Calu3 (cell line): ENCODE measurements at regions not wholly inside any gene's neighbourhood (a gene's known extent, or its start where the extent isn't known, plus 50 kb on each side); places are given as distances from the start of the nearest gene placed in this dataset.

Source experiments
- BruUV-seq: library from RNA; stranded (reverse); fragments of 400-500 nt; replicated peaks from 2 replicates; lab custom pipeline; 2021; lab: Mats Ljungman, UMichigan
- CTCF ChIA-PET: fragments of 300-600 bp; sonication (Branson Sonifier 250); formaldehyde crosslinking; loops from one replicate; lab custom pipeline; 2022; ENCODE audit warnings: antibody characterized with exemption; lab: Charles Lee
- DNase-seq: peaks from one replicate; pipeline ENCODE4 v3.0.0; 2022
- H3K27ac Mint-ChIP-seq: one replicate; pipeline ENCODE4 v1.8.0; 2022; ENCODE audit warnings: mixed read lengths; ENCODE audit not compliant: unreplicated experiment
- H3K27me3 Mint-ChIP-seq: one replicate; pipeline ENCODE4 v1.8.0; 2022; ENCODE audit warnings: mixed read lengths; ENCODE audit not compliant: unreplicated experiment
- H3K36me3 Mint-ChIP-seq: one replicate; pipeline ENCODE4 v1.8.0; 2022; ENCODE audit warnings: mild to moderate bottlenecking, moderate library complexity, mixed read lengths; ENCODE audit not compliant: insufficient read depth, unreplicated experiment
- H3K4me1 Mint-ChIP-seq: one replicate; pipeline ENCODE4 v1.8.0; 2022; ENCODE audit warnings: mild to moderate bottlenecking, low read depth, mixed read lengths; ENCODE audit not compliant: unreplicated experiment
- H3K4me3 Mint-ChIP-seq: one replicate; pipeline ENCODE4 v1.8.0; 2022; ENCODE audit warnings: mild to moderate bottlenecking, low read depth, moderate library complexity, mixed read lengths; ENCODE audit not compliant: unreplicated experiment
- H3K9me3 Mint-ChIP-seq: one replicate; pipeline ENCODE4 v1.8.0; 2022; ENCODE audit warnings: low read depth, mixed read lengths; ENCODE audit not compliant: unreplicated experiment
- CTCF ChIP-seq: fragments of 200-600 bp; IDR thresholded peaks from one replicate; pipeline ENCODE4 v1.8.0; 2022; ENCODE audit warnings: antibody characterized with exemption; ENCODE audit not compliant: unreplicated experiment
- intact Hi-C: fragments of 100-400 bp; cut with micrococcal nuclease; formaldehyde crosslinking; loops from one replicate; pipeline ENCODE4 v1.10.0; 2022; ENCODE audit not compliant: unreplicated experiment

GRCh38 chr5:178796165-178796945 lies 63.4 kb upstream of the ZNF354B start:
- DNase-seq = no peak
- H3K36me3 Mint-ChIP-seq = no peaks in the 10 kb centered on the region
- H3K4me1 Mint-ChIP-seq = no peaks in the 10 kb centered on the region
- intact Hi-C loops = no loop called here
- BruUV-seq = no TSS peak
- H3K9me3 Mint-ChIP-seq = peaks cover 24% of the 10 kb centered on the region
- H3K4me3 Mint-ChIP-seq = no peak overlapping the region
- CTCF ChIA-PET = no interaction called here
- H3K27me3 Mint-ChIP-seq = no peaks in the 10 kb centered on the region
- no peak overlapping the region for H3K27ac Mint-ChIP-seq
- no peak for TF ChIP-seq CTCF

- H3K4me3 Mint-ChIP-seq = no peak overlapping the region
- no peak for TF ChIP-seq CTCF
- no peaks in the 10 kb centered on the region for H3K36me3 Mint-ChIP-seq
- H3K27ac Mint-ChIP-seq = no peak overlapping the region
- CTCF ChIA-PET = no interaction called here
- BruUV-seq = no TSS peak
- H3K27me3 Mint-ChIP-seq = no peaks in the 10 kb centered on the region
- peaks cover 22% of the 10 kb centered on the region for H3K9me3 Mint-ChIP-seq
- intact Hi-C loops = no loop called here
- no peak for DNase-seq
- H3K4me1 Mint-ChIP-seq = no peaks in the 10 kb centered on the region
Observed at GRCh38 chr5:178794433-178794832, 64.0 kb upstream of the ZNF354A start.

- no peaks in the 10 kb centered on the region for H3K27me3 Mint-ChIP-seq
- no peaks in the 10 kb centered on the region for H3K4me1 Mint-ChIP-seq
- TF ChIP-seq CTCF = no peak
- no peak overlapping the region for H3K27ac Mint-ChIP-seq
- intact Hi-C loops = no loop called here
- DNase-seq = no peak
- CTCF ChIA-PET = no interaction called here
- no TSS peak for BruUV-seq
- H3K4me3 Mint-ChIP-seq = no peak overlapping the region
- H3K36me3 Mint-ChIP-seq = no peaks in the 10 kb centered on the region
- peaks cover 24% of the 10 kb centered on the region for H3K9me3 Mint-ChIP-seq
Observed at GRCh38 chr5:178793696-178794095, 63.2 kb upstream of the ZNF354A start.

- no peak overlapping the region for H3K27ac Mint-ChIP-seq
- no TSS peak for BruUV-seq
- H3K27me3 Mint-ChIP-seq = no peaks in the 10 kb centered on the region
- intact Hi-C loops = no loop called here
- DNase-seq = no peak
- H3K36me3 Mint-ChIP-seq = no peaks in the 10 kb centered on the region
- CTCF ChIA-PET = no interaction called here
- H3K4me1 Mint-ChIP-seq = no peaks in the 10 kb centered on the region
- no peak for TF ChIP-seq CTCF
- peaks cover 25% of the 10 kb centered on the region for H3K9me3 Mint-ChIP-seq
- H3K4me3 Mint-ChIP-seq = no peak overlapping the region
Observed at GRCh38 chr5:178793151-178793550, 62.7 kb upstream of the ZNF354A start.
